H1 (cell line): ENCODE measurements at regions not wholly inside any gene's neighbourhood (a gene's known extent, or its start where the extent isn't known, plus 50 kb on each side); places are given as distances from the start of the nearest gene placed in this dataset.

Experiments
- CTCF ChIA-PET: fragments of 300-600 bp; sonication (Branson Sonifier 250); formaldehyde crosslinking; loops from one replicate; lab custom pipeline; 2021; ENCODE audit not compliant: partially characterized antibody; lab: Charles Lee
- POLR2A ChIA-PET: fragments of 300-600 bp; sonication (Branson Sonifier 250); formaldehyde crosslinking; loops from one replicate; lab custom pipeline; 2021; ENCODE audit warnings: inconsistent platforms; ENCODE audit not compliant: partially characterized antibody; lab: Charles Lee
- DNase-seq, 2 experiments: peaks; one replicate each; pipeline versions ENCODE4 v3.0.0 to v3.0.0-alpha.2; 2010 to 2022; ENCODE audit warnings: low spot score in 2 of 2, low read depth in 1 of 2, mixed read lengths in 1 of 2
- FAIRE-seq: peaks from 2 replicates; lab custom pipeline; 2011; peaks lifted over from hg19 to GRCh38; lab: Jason Lieb, UNC
- H2AFZ ChIP-seq: 2 replicates; pipeline ENCODE4 v1.8.1; 2012; ENCODE audit warnings: low read length, inconsistent platforms
- H2AK5ac ChIP-seq: 2 replicates; pipeline ENCODE4 v1.6.1; 2013; ENCODE audit warnings: low read depth, low read length
- H2BK120ac ChIP-seq: replicated peaks from 2 replicates; pipeline ENCODE3; 2013; ENCODE audit warnings: low read depth, low read length, inconsistent platforms
- H2BK12ac ChIP-seq: 2 replicates; pipeline ENCODE4 v1.6.1; 2013; ENCODE audit warnings: low read depth, low read length
- H2BK15ac ChIP-seq: 2 replicates; pipeline ENCODE4 v1.6.1; 2013; ENCODE audit warnings: low read length
- H2BK20ac ChIP-seq: 2 replicates; pipeline ENCODE4 v1.6.1; 2013; ENCODE audit warnings: low read length
- H2BK5ac ChIP-seq: 2 replicates; pipeline ENCODE4 v1.6.1; 2013; ENCODE audit warnings: low read depth, low read length
- H3K14ac ChIP-seq: 2 replicates; pipeline ENCODE4 v1.6.1; 2013; ENCODE audit warnings: inconsistent platforms; ENCODE audit not compliant: insufficient read length
- H3K18ac ChIP-seq: 2 replicates; pipeline ENCODE4 v1.6.1; 2013; ENCODE audit warnings: low read length; ENCODE audit errors: extremely low read depth
- H3K23ac ChIP-seq: 2 replicates; pipeline ENCODE4 v1.6.1; 2013; ENCODE audit warnings: inconsistent platforms; ENCODE audit not compliant: insufficient read length
- H3K23me2 ChIP-seq: 2 replicates; pipeline ENCODE4 v1.6.1; 2013; ENCODE audit warnings: low read depth, low read length
- H3K27ac ChIP-seq: 2 replicates; pipeline ENCODE4 v1.6.1; 2011; ENCODE audit warnings: low read depth, low read length, inconsistent platforms
- H3K27me3 ChIP-seq, 4 experiments: replicated peaks in 1 of 4; 1 replicate in 1 of 4; 2 replicates in 3 of 4; pipeline versions ENCODE4 v1.6.1 to v1.8.1; 2011 to 2013; ENCODE audit warnings: low read length in 3 of 4, mild to moderate bottlenecking in 3 of 4, inconsistent platforms in 2 of 4, mixed read lengths in 2 of 4, moderate library complexity in 1 of 4; ENCODE audit not compliant: control insufficient read depth in 3 of 4, insufficient read depth in 3 of 4; ENCODE audit errors: extremely low read depth in 1 of 4
- H3K36me3 ChIP-seq, 4 experiments: 2 replicates each; pipeline versions ENCODE4 v1.6.1 to v1.8.1; 2011 to 2013; ENCODE audit warnings: mild to moderate bottlenecking in 4 of 4, low read length in 3 of 4, moderate library complexity in 2 of 4, control low read depth in 1 of 4, inconsistent platforms in 1 of 4; ENCODE audit not compliant: insufficient read depth in 4 of 4, control insufficient read depth in 2 of 4
- H3K4ac ChIP-seq: replicated peaks from 2 replicates; pipeline ENCODE3; 2013; ENCODE audit warnings: low read length, low read depth, mixed read lengths, inconsistent platforms; ENCODE audit not compliant: insufficient read length
- H3K4me1 ChIP-seq, 4 experiments: replicated peaks in 1 of 4; 1 replicate in 1 of 4; 2 replicates in 3 of 4; pipeline versions ENCODE4 v1.6.1 to v1.8.1; 2011 to 2013; ENCODE audit warnings: low read length in 3 of 4, inconsistent platforms in 2 of 4, mixed read lengths in 1 of 4; ENCODE audit not compliant: insufficient read depth in 4 of 4, control insufficient read depth in 3 of 4
- H3K4me2 ChIP-seq, 2 experiments: 2 replicates each; pipeline versions ENCODE4 v1.6.1 to v1.8.1; 2011 to 2013; ENCODE audit warnings: low read depth in 2 of 2, low read length in 2 of 2, control low read depth in 1 of 2, inconsistent platforms in 1 of 2, mild to moderate bottlenecking in 1 of 2; ENCODE audit not compliant: insufficient read depth in 1 of 2
- H3K4me3 ChIP-seq, 4 experiments: fragments of 200-600, 300-600 bp in 1 of 4; sonication (generic), shearing (Covaris generic), sonication (Bioruptor Twin) in 1 of 4; 2 replicates each; pipeline versions ENCODE4 v1.5.1 to v1.8.1; 2011 to 2016; ENCODE audit warnings: low read length in 4 of 4, low read depth in 3 of 4, control low read depth in 2 of 4, inconsistent platforms in 2 of 4, mild to moderate bottlenecking in 2 of 4, mixed read lengths in 1 of 4, moderate library complexity in 1 of 4; ENCODE audit not compliant: insufficient read depth in 2 of 4; ENCODE audit errors: extremely low read depth in 1 of 4
- H3K56ac ChIP-seq: replicated peaks from 2 replicates; pipeline ENCODE3; 2013; ENCODE audit warnings: low read depth, mild to moderate bottlenecking, mixed read lengths, low read length, inconsistent platforms; ENCODE audit not compliant: insufficient read length
- H3K79me1 ChIP-seq: 2 replicates; pipeline ENCODE4 v1.6.1; 2013; ENCODE audit warnings: low read depth, low read length, control low read depth
- H3K79me2 ChIP-seq, 2 experiments: 2 replicates each; pipeline versions ENCODE4 v1.6.1 to v1.8.1; 2012 to 2013; ENCODE audit warnings: low read length in 2 of 2, mild to moderate bottlenecking in 2 of 2, inconsistent platforms in 1 of 2; ENCODE audit not compliant: insufficient read depth in 2 of 2, control insufficient read depth in 1 of 2
- H3K9ac ChIP-seq, 4 experiments: replicated peaks in 1 of 4; 1 replicate in 1 of 4; 2 replicates in 3 of 4; pipeline versions ENCODE4 v1.6.1 to v1.8.1; 2011 to 2013; ENCODE audit warnings: low read depth in 3 of 4, low read length in 3 of 4, control low read depth in 2 of 4, mild to moderate bottlenecking in 2 of 4, moderate library complexity in 2 of 4, inconsistent platforms in 1 of 4; ENCODE audit errors: extremely low read depth in 1 of 4
- H3K9me3 ChIP-seq, 2 experiments: 2 replicates each; pipeline versions ENCODE4 v1.6.1 to v1.8.1; 2012 to 2013; ENCODE audit warnings: mild to moderate bottlenecking in 2 of 2, moderate library complexity in 2 of 2, control low read depth in 1 of 2, inconsistent platforms in 1 of 2, low read depth in 1 of 2, low read length in 1 of 2, mixed read lengths in 1 of 2; ENCODE audit not compliant: insufficient read depth in 2 of 2
- H4K20me1 ChIP-seq, 2 experiments: replicated peaks in 1 of 2; 2 replicates each; pipeline versions ENCODE3 to v1.8.1; 2011 to 2013; ENCODE audit warnings: inconsistent platforms in 2 of 2, low read length in 2 of 2, mild to moderate bottlenecking in 1 of 2; ENCODE audit not compliant: insufficient read depth in 2 of 2, control insufficient read depth in 1 of 2
- H4K5ac ChIP-seq: 2 replicates; pipeline ENCODE4 v1.6.1; 2013; ENCODE audit warnings: low read length, low read depth, mixed read lengths, inconsistent platforms; ENCODE audit not compliant: insufficient read length
- H4K8ac ChIP-seq: 2 replicates; pipeline ENCODE4 v1.8.0; 2013; ENCODE audit warnings: mild to moderate bottlenecking, moderate library complexity, low read length, inconsistent platforms; ENCODE audit not compliant: insufficient read depth; ENCODE audit errors: extremely low read depth
- H4K91ac ChIP-seq: replicated peaks from 2 replicates; pipeline ENCODE3; 2013; ENCODE audit warnings: low read length, mixed read lengths, inconsistent platforms; ENCODE audit not compliant: insufficient read length
- ASH2L ChIP-seq: fragments of 200-600, 300-600 bp; sonication (generic); IDR thresholded peaks from one replicate; pipeline ENCODE4 v1.7.1; 2017; ENCODE audit warnings: low read length
- RXRA ChIP-seq: IDR thresholded peaks from 2 replicates; pipeline ENCODE4 v1.6.1; 2011; ENCODE audit warnings: low read depth, mild to moderate bottlenecking, low read length, moderate library complexity; ENCODE audit not compliant: insufficient read depth
- SIRT6 ChIP-seq: IDR thresholded peaks from one replicate; pipeline ENCODE4 v1.7.1; 2012; ENCODE audit warnings: low read length, inconsistent platforms
- SP1 ChIP-seq: IDR thresholded peaks from 2 replicates; pipeline ENCODE4 v1.6.1; 2011; ENCODE audit warnings: low read depth, low read length
- WGBS, 2 experiments: shearing (Covaris generic) in 1 of 2; methylation state at CpG; one replicate each; pipeline versions ENCODE4 v1.1.6 to v1.1.7; 2013 to 2015; ENCODE audit warnings: low lambda C conversion rate in 2 of 2, mixed read lengths in 2 of 2, inconsistent platforms in 1 of 2, low coverage in 1 of 2, missing lambda C conversion rate in 1 of 2; ENCODE audit not compliant: insufficient replicate concordance in 2 of 2, insufficient coverage in 1 of 2, insufficient read length in 1 of 2; ENCODE audit errors: extremely low coverage in 1 of 2, missing lambda C conversion rate in 1 of 2; 5-methylcytosine and 5-hydroxymethylcytosine counted together

GRCh38 chr18:22067109-22067508, 102.3 kb upstream of the GATA6 start:
- no peaks in the 10 kb centered on the region for H3K79me2 ChIP-seq
- no peak overlapping the region for H3K27ac ChIP-seq
- ChIA-PET POLR2A (no interaction called here), CTCF (no interaction called here)
- no peak overlapping the region for H2AK5ac ChIP-seq
- H3K4ac ChIP-seq, result no peak overlapping the region
- H3K14ac ChIP-seq, result no peak overlapping the region
- H3K27me3 ChIP-seq, result no peaks in the 10 kb centered on the region
- no peaks in the 10 kb centered on the region for H4K20me1 ChIP-seq
- H3K79me1 ChIP-seq, result no peaks in the 10 kb centered on the region
- no peak overlapping the region for H2BK120ac ChIP-seq
- no peak overlapping the region for H4K91ac ChIP-seq
- H3K23ac ChIP-seq, result no peak overlapping the region
- no peak overlapping the region for H2BK20ac ChIP-seq
- no peak overlapping the region for H3K4me3 ChIP-seq
- no peak overlapping the region for H3K4me2 ChIP-seq
- H3K36me3 ChIP-seq, result no peaks in the 10 kb centered on the region
- no peak overlapping the region for H3K18ac ChIP-seq
- H2BK15ac ChIP-seq, result no peak overlapping the region
- no peaks in the 10 kb centered on the region for H3K9me3 ChIP-seq
- H3K23me2 ChIP-seq, result no peaks in the 10 kb centered on the region
- no peak overlapping the region for H4K8ac ChIP-seq
- no peak overlapping the region for H3K56ac ChIP-seq
- no peak overlapping the region for H2BK5ac ChIP-seq
- FAIRE-seq (no peak), DNase-seq (no peak)
- H2AFZ ChIP-seq, result no peak overlapping the region
- H4K5ac ChIP-seq, result no peak overlapping the region
- H3K4me1 ChIP-seq, result no peaks in the 10 kb centered on the region
- H2BK12ac ChIP-seq, result no peak overlapping the region
- H3K9ac ChIP-seq, result no peak overlapping the region
- WGBS, 2 experiments, result 100% methylated on average over 2 of the region's 2 CpGs; no CpG with 5 or more reads in 1 of the 2 experiments
- TF ChIP-seq SIRT6 (no peak), RXRA (no peak), ASH2L (no peak), SP1 (no peak)
